ENCODE measurements at regions not wholly inside any gene's neighbourhood (a gene's known extent, or its start where the extent isn't known, plus 50 kb on each side); places are given as distances from the start of the nearest gene placed in this dataset.

- no peak for DNase-seq (ENCODE audit: low spot score)
Measured at GRCh38 chr11:97964332-97965004, 1056.3 kb upstream of the CNTN5 start.

GRCh38 chr11:97965849-97966646, 1054.7 kb upstream of the CNTN5 start:
- no peak for DNase-seq (ENCODE audit: low spot score)

GRCh38 chr11:97966901-97967300, 1053.8 kb upstream of the CNTN5 start:
- DNase-seq (ENCODE audit: low spot score), result no peak

- no peak for DNase-seq (ENCODE audit: low spot score)
Measured at GRCh38 chr11:97968071-97968470, 1052.7 kb upstream of the CNTN5 start.

- no peak for DNase-seq (ENCODE audit: low spot score)
Measured at GRCh38 chr11:97972731-97973130, 1048.0 kb upstream of the CNTN5 start.

- DNase-seq (ENCODE audit: low spot score), result no peak
Measured at GRCh38 chr11:97973352-97973857, 1047.3 kb upstream of the CNTN5 start.

GRCh38 chr11:97974798-97975498, 1045.8 kb upstream of the CNTN5 start:
- no peak for DNase-seq (ENCODE audit: low spot score)

GRCh38 chr11:97977726-97978125, 1043.0 kb upstream of the CNTN5 start:
- DNase-seq (ENCODE audit: low spot score), result no peak

GRCh38 chr11:97979741-97980140, 1041.0 kb upstream of the CNTN5 start:
- no peak for DNase-seq (ENCODE audit: low spot score)

GRCh38 chr11:97982512-97982911, 1038.2 kb upstream of the CNTN5 start:
- no peak for DNase-seq (ENCODE audit: low spot score)

- DNase-seq (ENCODE audit: low spot score), result no peak
Measured at GRCh38 chr11:97989121-97989520, 1031.6 kb upstream of the CNTN5 start.

GRCh38 chr11:97990162-97990920, 1030.4 kb upstream of the CNTN5 start:
- DNase-seq (ENCODE audit: low spot score), result no peak

- DNase-seq (ENCODE audit: low spot score), result no peak
Measured at GRCh38 chr11:97993562-97993961, 1027.2 kb upstream of the CNTN5 start.

GRCh38 chr11:97995874-97996273, 1024.9 kb upstream of the CNTN5 start:
- DNase-seq (ENCODE audit: low spot score), result no peak

- no peak for DNase-seq (ENCODE audit: low spot score)
Measured at GRCh38 chr11:97996762-97997161, 1024.0 kb upstream of the CNTN5 start.

- no peak for DNase-seq (ENCODE audit: low spot score)
Measured at GRCh38 chr11:98003606-98004371, 1017.0 kb upstream of the CNTN5 start.

- DNase-seq (ENCODE audit: low spot score), result no peak
Measured at GRCh38 chr11:98007072-98007471, 1013.7 kb upstream of the CNTN5 start.

GRCh38 chr11:98027652-98028051, 993.1 kb upstream of the CNTN5 start:
- no peak for DNase-seq (ENCODE audit: low spot score)

- DNase-seq (ENCODE audit: low spot score), result no peak
Measured at GRCh38 chr11:98029832-98030231, 990.9 kb upstream of the CNTN5 start.

- no peak for DNase-seq (ENCODE audit: low spot score)
Measured at GRCh38 chr11:98036810-98037209, 983.9 kb upstream of the CNTN5 start.
